HG02981 (cell line): ENCODE measurements at regions not wholly inside any gene's neighbourhood (a gene's known extent, or its start where the extent isn't known, plus 50 kb on each side); places are given as distances from the start of the nearest gene placed in this dataset.

ENCODE experiments used
- ATAC-seq: cut with Tn5 transposase; IDR thresholded peaks from one replicate; pipeline ENCODE4 v1.9.1; 2021; ENCODE audit warnings: mild to moderate bottlenecking, moderate library complexity; ENCODE audit not compliant: unreplicated experiment

- no peak for ATAC-seq
Measured at GRCh38 chr13:44271031-44271455, 102.6 kb upstream of the SERP2 start.

GRCh38 chr13:44271473-44271872 is 102.2 kb upstream of the SERP2 start:
- ATAC-seq, result no peak

GRCh38 chr13:44271915-44272341 is 101.7 kb upstream of the SERP2 start:
- no peak for ATAC-seq

GRCh38 chr13:44272692-44273091 is 100.9 kb upstream of the SERP2 start:
- no peak for ATAC-seq

- no peak for ATAC-seq
Measured at GRCh38 chr13:44273216-44273615, 100.4 kb upstream of the SERP2 start.

- peak; percentile 96 for ATAC-seq
Measured at GRCh38 chr13:44273991-44274770, 99.4 kb upstream of the SERP2 start.

- no peak for ATAC-seq
Measured at GRCh38 chr13:44274771-44275205, 98.8 kb upstream of the SERP2 start.

- no peak for ATAC-seq
Measured at GRCh38 chr13:44275381-44275780, 98.2 kb upstream of the SERP2 start.

GRCh38 chr13:44276061-44276460 is 97.6 kb upstream of the SERP2 start:
- ATAC-seq, result no peak

GRCh38 chr13:44277459-44277858 is 96.2 kb upstream of the SERP2 start:
- no peak for ATAC-seq

- no peak for ATAC-seq
Measured at GRCh38 chr13:44278166-44278565, 95.5 kb upstream of the SERP2 start.

GRCh38 chr13:44280456-44280855 is 93.2 kb upstream of the SERP2 start:
- no peak for ATAC-seq

- no peak for ATAC-seq
Measured at GRCh38 chr13:44281252-44282000, 92.2 kb upstream of the SERP2 start.

- ATAC-seq, result no peak
Measured at GRCh38 chr13:44283600-44283999, 90.0 kb upstream of the SERP2 start.

- ATAC-seq, result no peak
Measured at GRCh38 chr13:44287958-44288357, 85.7 kb upstream of the SERP2 start.

GRCh38 chr13:44292545-44292944 is 81.1 kb upstream of the SERP2 start:
- ATAC-seq, result no peak

- no peak for ATAC-seq
Measured at GRCh38 chr13:44293374-44293773, 80.2 kb upstream of the SERP2 start.

GRCh38 chr13:44293908-44294735 is 79.5 kb upstream of the SERP2 start:
- no peak for ATAC-seq

- ATAC-seq, result no peak
Measured at GRCh38 chr13:44294876-44295275, 78.7 kb upstream of the SERP2 start.

GRCh38 chr13:44296856-44297255 is 76.8 kb upstream of the SERP2 start:
- ATAC-seq, result no peak

- no peak for ATAC-seq
Measured at GRCh38 chr13:44298314-44298713, 75.3 kb upstream of the SERP2 start.
